ENCODE measurements at regions not wholly inside any gene's neighbourhood (a gene's known extent, or its start where the extent isn't known, plus 50 kb on each side); places are given as distances from the start of the nearest gene placed in this dataset.
"Not testable (repeated sequence)": the region's sequence is repeated elsewhere in the genome, so short reads cannot be mapped to it uniquely, and the experiment has no call there.

DNA sequence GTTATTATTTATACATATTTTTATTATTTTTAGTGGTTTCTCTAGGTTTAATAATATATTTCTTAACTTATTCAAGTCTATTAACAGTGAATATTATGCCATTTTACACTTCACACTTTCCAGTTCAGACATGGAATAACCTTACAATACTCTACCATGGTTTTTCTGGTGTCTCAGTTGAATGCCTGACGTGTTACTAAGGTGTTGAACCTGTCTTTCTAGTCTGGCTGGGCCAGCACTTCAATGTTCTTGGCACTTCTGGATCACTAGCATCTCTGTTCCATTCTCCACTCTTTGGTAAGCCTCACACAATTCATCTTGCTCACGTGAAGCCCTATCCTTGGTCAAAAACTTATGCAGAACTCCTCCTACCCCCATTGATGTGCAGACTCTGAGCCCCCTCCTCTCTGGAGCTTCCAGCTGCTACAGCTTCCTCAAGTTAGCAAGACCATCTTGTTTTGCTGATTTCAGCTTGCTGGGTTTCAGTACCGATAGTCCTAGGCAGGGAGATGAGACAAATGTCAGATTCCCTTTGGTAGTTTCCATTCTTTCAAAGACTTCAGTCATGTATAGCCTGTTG, 243.1 kb downstream of the FBXO4 start:
- Histone ChIP-seq H3K36me3 (ENCODE audit: insufficient read depth, low read length) (no peaks in the 10 kb centered on the region), H3K4me1 (ENCODE audit: insufficient read depth, low read length) (no peaks in the 10 kb centered on the region), H3K4me2 (ENCODE audit: low read length) (no peak overlapping the region), H3K9me3 (ENCODE audit: insufficient read depth, low read depth, low read length) (no peaks in the 10 kb centered on the region), H3K4me3 (ENCODE audit: insufficient read depth, low read depth, low read length) (no peak overlapping the region), H3K27ac (ENCODE audit: low read depth, low read length) (no peak overlapping the region), H2AFZ (ENCODE audit: low read depth, low read length) (no peak overlapping the region), H4K20me1 (ENCODE audit: insufficient read depth, low read length) (no peaks in the 10 kb centered on the region), H3K9ac (ENCODE audit: low read length) (no peak overlapping the region), H3K27me3 (ENCODE audit: insufficient read depth, low read length) (no peaks in the 10 kb centered on the region), H3K79me2 (ENCODE audit: insufficient read depth, low read length) (no peaks in the 10 kb centered on the region)
- no peaks in the 10 kb centered on the region for H3K4me1 Mint-ChIP-seq (ENCODE audit: low read depth, unreplicated experiment)
- H3K4me3 Mint-ChIP-seq (ENCODE audit: unreplicated experiment) = no peak overlapping the region
- H3K36me3 Mint-ChIP-seq (ENCODE audit: low read depth, unreplicated experiment) = no peaks in the 10 kb centered on the region
- no peaks in the 10 kb centered on the region for H3K27me3 Mint-ChIP-seq (ENCODE audit: low read depth, unreplicated experiment)
- TF ChIP-seq, protein P1, sequence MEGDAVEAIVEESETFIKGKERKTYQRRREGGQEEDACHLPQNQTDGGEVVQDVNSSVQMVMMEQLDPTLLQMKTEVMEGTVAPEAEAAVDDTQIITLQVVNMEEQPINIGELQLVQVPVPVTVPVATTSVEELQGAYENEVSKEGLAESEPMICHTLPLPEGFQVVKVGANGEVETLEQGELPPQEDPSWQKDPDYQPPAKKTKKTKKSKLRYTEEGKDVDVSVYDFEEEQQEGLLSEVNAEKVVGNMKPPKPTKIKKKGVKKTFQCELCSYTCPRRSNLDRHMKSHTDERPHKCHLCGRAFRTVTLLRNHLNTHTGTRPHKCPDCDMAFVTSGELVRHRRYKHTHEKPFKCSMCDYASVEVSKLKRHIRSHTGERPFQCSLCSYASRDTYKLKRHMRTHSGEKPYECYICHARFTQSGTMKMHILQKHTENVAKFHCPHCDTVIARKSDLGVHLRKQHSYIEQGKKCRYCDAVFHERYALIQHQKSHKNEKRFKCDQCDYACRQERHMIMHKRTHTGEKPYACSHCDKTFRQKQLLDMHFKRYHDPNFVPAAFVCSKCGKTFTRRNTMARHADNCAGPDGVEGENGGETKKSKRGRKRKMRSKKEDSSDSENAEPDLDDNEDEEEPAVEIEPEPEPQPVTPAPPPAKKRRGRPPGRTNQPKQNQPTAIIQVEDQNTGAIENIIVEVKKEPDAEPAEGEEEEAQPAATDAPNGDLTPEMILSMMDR (IDR thresholded peaks at IDR 0.05; ENCODE audit: insufficient read depth, low read depth, low read length) = no peak
- no peak for TF ChIP-seq EZH2 (IDR thresholded peaks at IDR 0.05; ENCODE audit: insufficient read depth, low read length)
- H3K27ac Mint-ChIP-seq (ENCODE audit: unreplicated experiment) = no peak overlapping the region
- no peaks in the 10 kb centered on the region for H3K9me3 Mint-ChIP-seq (ENCODE audit: unreplicated experiment)
- no peak for FAIRE-seq
- DNase-seq (ENCODE audit: low read depth) = no peak

DNA sequence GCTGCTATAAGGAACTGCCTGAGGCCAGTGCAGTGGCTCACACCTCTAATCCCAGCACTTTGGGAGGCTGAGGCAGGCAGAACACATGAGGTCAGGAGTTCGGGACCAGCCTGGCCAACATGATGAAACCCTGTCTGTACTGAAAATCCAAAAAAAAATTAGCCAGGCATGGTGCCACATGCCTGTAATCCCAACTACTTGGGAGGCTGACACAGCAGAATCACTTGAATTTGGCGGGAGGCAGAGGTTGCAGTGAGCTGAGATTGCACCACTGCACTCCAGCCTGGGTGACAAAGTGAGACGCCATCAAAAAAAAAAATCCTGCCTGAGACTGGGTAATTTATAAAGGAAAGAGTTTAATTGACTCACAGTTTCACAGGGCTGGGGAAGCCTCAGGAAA, 247.1 kb upstream of the GHR start:
- not testable (repeated sequence) for H3K4me3 Mint-ChIP-seq (ENCODE audit: unreplicated experiment); H3K9me3 ChIP-seq (ENCODE audit: insufficient read depth, low read depth, low read length); H3K4me1 Mint-ChIP-seq (ENCODE audit: low read depth, unreplicated experiment); H3K27ac ChIP-seq (ENCODE audit: low read depth, low read length); H3K4me3 ChIP-seq (ENCODE audit: insufficient read depth, low read depth, low read length); DNase-seq (ENCODE audit: low read depth); H3K36me3 ChIP-seq (ENCODE audit: insufficient read depth, low read length); H3K27me3 Mint-ChIP-seq (ENCODE audit: low read depth, unreplicated experiment); H3K27me3 ChIP-seq (ENCODE audit: insufficient read depth, low read length); H3K27ac Mint-ChIP-seq (ENCODE audit: unreplicated experiment); H4K20me1 ChIP-seq (ENCODE audit: insufficient read depth, low read length); H3K9ac ChIP-seq (ENCODE audit: low read length); H2AFZ ChIP-seq (ENCODE audit: low read depth, low read length); H3K36me3 Mint-ChIP-seq (ENCODE audit: low read depth, unreplicated experiment); H3K9me3 Mint-ChIP-seq (ENCODE audit: unreplicated experiment); H3K79me2 ChIP-seq (ENCODE audit: insufficient read depth, low read length); FAIRE-seq; H3K4me1 ChIP-seq (ENCODE audit: insufficient read depth, low read length); H3K4me2 ChIP-seq (ENCODE audit: low read length)

DNA sequence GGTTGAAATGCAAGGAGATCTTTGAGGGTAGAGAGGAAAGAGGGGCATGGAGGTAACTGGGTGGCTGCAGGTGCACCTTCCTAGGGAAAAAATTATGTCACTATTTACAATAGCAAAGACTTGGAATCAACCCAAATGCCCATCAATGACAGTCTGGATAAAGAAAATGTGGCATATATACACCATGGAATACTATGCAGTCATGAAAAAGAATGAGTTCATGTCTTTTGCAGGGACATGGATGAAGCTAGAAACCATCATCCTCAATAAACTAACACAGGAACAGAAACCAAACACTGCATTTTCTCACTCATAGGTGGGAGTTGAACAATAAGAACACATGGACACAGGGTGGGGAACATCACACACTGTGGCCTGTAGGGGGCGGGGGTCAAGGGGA, 243.4 kb upstream of the GHR start:
- FAIRE-seq; H3K4me1 ChIP-seq (ENCODE audit: insufficient read depth, low read length); H3K27me3 Mint-ChIP-seq (ENCODE audit: low read depth, unreplicated experiment); H3K36me3 ChIP-seq (ENCODE audit: insufficient read depth, low read length); H3K27me3 ChIP-seq (ENCODE audit: insufficient read depth, low read length); H3K4me3 ChIP-seq (ENCODE audit: insufficient read depth, low read depth, low read length); H3K9me3 Mint-ChIP-seq (ENCODE audit: unreplicated experiment); H3K27ac ChIP-seq (ENCODE audit: low read depth, low read length); H3K36me3 Mint-ChIP-seq (ENCODE audit: low read depth, unreplicated experiment); H3K79me2 ChIP-seq (ENCODE audit: insufficient read depth, low read length); H3K4me2 ChIP-seq (ENCODE audit: low read length); H4K20me1 ChIP-seq (ENCODE audit: insufficient read depth, low read length); DNase-seq (ENCODE audit: low read depth); H3K9ac ChIP-seq (ENCODE audit: low read length); H3K4me1 Mint-ChIP-seq (ENCODE audit: low read depth, unreplicated experiment); H2AFZ ChIP-seq (ENCODE audit: low read depth, low read length); H3K27ac Mint-ChIP-seq (ENCODE audit: unreplicated experiment); H3K4me3 Mint-ChIP-seq (ENCODE audit: unreplicated experiment); H3K9me3 ChIP-seq (ENCODE audit: insufficient read depth, low read depth, low read length): not testable (repeated sequence)

DNA sequence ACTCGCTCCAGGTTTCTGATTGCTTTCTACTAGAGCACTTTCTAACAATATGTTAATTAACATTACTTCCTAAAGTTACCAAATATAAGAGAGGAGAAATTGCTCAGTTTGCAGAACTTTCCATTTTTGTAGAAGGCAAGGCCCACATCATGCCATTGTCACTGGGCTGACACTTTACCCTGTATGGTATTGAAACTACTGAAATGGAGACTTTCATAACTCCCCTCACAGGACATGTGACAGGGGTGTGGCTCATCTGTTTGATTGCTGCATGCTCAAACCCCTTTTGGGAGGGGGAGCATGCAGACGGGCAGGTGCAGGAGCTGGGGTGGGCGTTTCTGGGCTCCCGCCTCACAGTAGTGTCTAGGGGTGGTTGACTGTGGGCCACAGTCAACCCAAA, 206.3 kb upstream of the GHR start:
- Histone ChIP-seq H3K27ac (ENCODE audit: low read depth, low read length) (no peak overlapping the region), H3K9ac (ENCODE audit: low read length) (no peak overlapping the region), H3K27me3 (ENCODE audit: insufficient read depth, low read length) (no peaks in the 10 kb centered on the region), H2AFZ (ENCODE audit: low read depth, low read length) (no peak overlapping the region), H3K9me3 (ENCODE audit: insufficient read depth, low read depth, low read length) (peaks cover 5% of the 10 kb centered on the region), H3K36me3 (ENCODE audit: insufficient read depth, low read length) (no peaks in the 10 kb centered on the region), H3K4me3 (ENCODE audit: insufficient read depth, low read depth, low read length) (no peak overlapping the region), H3K4me2 (ENCODE audit: low read length) (no peak overlapping the region), H3K79me2 (ENCODE audit: insufficient read depth, low read length) (no peaks in the 10 kb centered on the region), H3K4me1 (ENCODE audit: insufficient read depth, low read length) (no peaks in the 10 kb centered on the region), H4K20me1 (ENCODE audit: insufficient read depth, low read length) (no peaks in the 10 kb centered on the region)
- Mint-ChIP-seq H3K36me3 (ENCODE audit: low read depth, unreplicated experiment) (peaks cover 2% of the 10 kb centered on the region), H3K9me3 (ENCODE audit: unreplicated experiment) (no peaks in the 10 kb centered on the region), H3K4me3 (ENCODE audit: unreplicated experiment) (no peak overlapping the region), H3K27ac (ENCODE audit: unreplicated experiment) (no peak overlapping the region), H3K27me3 (ENCODE audit: low read depth, unreplicated experiment) (peaks cover 4% of the 10 kb centered on the region), H3K4me1 (ENCODE audit: low read depth, unreplicated experiment) (no peaks in the 10 kb centered on the region)
- FAIRE-seq (no peak), DNase-seq (ENCODE audit: low read depth) (no peak)
- TF ChIP-seq, protein P1 (IDR thresholded peaks at IDR 0.05; ENCODE audit: insufficient read depth, low read depth, low read length) = no peak
- TF ChIP-seq EZH2 (IDR thresholded peaks at IDR 0.05; ENCODE audit: insufficient read depth, low read length) = no peak

Measured in astrocyte (in vitro differentiated cells and primary cell).